ENCODE measurements at regions not wholly inside any gene's neighbourhood (a gene's known extent, or its start where the extent isn't known, plus 50 kb on each side); places are given as distances from the start of the nearest gene placed in this dataset.

DNA sequence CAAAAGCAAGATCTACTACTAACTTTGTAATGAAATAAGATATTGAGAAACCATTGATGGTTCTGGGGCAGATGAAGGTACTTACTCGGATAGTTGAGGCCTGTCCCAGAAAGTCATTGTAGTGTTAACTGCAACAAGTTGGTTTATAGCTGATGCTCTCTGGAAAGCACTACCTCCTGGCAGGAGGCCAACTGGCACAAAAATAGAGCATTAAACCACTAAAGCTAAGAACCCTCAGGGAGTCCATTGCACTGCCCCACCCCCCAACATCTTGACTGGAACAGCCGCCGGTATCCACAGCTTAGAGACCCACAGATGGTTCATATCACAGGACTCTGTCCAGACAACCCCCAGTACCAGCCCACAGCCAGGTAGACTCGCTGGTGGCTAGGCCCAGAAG, 552.5 kb upstream of the CRIM1 start:
- Mint-ChIP-seq H3K9me3 (ENCODE audit: unreplicated experiment) (no peaks in the 10 kb centered on the region), H3K4me3 (ENCODE audit: unreplicated experiment) (no peak overlapping the region), H3K27me3 (ENCODE audit: insufficient read depth, unreplicated experiment) (peaks cover 15% of the 10 kb centered on the region), H3K27ac (ENCODE audit: unreplicated experiment) (no peak overlapping the region), H3K4me1 (ENCODE audit: low read depth, unreplicated experiment) (no peaks in the 10 kb centered on the region), H3K36me3 (ENCODE audit: insufficient read depth, unreplicated experiment) (no peaks in the 10 kb centered on the region)
- no peaks in the 10 kb centered on the region for H3K27me3 ChIP-seq (replicated peaks; ENCODE audit: control insufficient read depth, insufficient read depth, low read length)
- no peaks in the 10 kb centered on the region for H3K9me3 ChIP-seq
- no peak overlapping the region for H3K4me3 ChIP-seq (ENCODE audit: low read depth, low read length)
- no peak for DNase-seq
- no TSS peak for BruUV-seq (replicated peaks)
- no peaks in the 10 kb centered on the region for H3K4me1 ChIP-seq
- TF ChIP-seq, protein P1, sequence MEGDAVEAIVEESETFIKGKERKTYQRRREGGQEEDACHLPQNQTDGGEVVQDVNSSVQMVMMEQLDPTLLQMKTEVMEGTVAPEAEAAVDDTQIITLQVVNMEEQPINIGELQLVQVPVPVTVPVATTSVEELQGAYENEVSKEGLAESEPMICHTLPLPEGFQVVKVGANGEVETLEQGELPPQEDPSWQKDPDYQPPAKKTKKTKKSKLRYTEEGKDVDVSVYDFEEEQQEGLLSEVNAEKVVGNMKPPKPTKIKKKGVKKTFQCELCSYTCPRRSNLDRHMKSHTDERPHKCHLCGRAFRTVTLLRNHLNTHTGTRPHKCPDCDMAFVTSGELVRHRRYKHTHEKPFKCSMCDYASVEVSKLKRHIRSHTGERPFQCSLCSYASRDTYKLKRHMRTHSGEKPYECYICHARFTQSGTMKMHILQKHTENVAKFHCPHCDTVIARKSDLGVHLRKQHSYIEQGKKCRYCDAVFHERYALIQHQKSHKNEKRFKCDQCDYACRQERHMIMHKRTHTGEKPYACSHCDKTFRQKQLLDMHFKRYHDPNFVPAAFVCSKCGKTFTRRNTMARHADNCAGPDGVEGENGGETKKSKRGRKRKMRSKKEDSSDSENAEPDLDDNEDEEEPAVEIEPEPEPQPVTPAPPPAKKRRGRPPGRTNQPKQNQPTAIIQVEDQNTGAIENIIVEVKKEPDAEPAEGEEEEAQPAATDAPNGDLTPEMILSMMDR (IDR thresholded peaks at IDR 0.05; ENCODE audit: insufficient read depth in 1 of 2, low read depth in 1 of 2, low read length in 1 of 2, severe bottlenecking in 1 of 2, unreplicated experiment in 1 of 2) = no peak
- intact Hi-C loops (cut with micrococcal nuclease; ENCODE audit: unreplicated experiment) = no loop called here
- ChIA-PET CTCF (no interaction called here), POLR2A (no interaction called here)
- H3K36me3 ChIP-seq (ENCODE audit: control insufficient read depth, insufficient read depth, low read length) = no peaks in the 10 kb centered on the region

DNA sequence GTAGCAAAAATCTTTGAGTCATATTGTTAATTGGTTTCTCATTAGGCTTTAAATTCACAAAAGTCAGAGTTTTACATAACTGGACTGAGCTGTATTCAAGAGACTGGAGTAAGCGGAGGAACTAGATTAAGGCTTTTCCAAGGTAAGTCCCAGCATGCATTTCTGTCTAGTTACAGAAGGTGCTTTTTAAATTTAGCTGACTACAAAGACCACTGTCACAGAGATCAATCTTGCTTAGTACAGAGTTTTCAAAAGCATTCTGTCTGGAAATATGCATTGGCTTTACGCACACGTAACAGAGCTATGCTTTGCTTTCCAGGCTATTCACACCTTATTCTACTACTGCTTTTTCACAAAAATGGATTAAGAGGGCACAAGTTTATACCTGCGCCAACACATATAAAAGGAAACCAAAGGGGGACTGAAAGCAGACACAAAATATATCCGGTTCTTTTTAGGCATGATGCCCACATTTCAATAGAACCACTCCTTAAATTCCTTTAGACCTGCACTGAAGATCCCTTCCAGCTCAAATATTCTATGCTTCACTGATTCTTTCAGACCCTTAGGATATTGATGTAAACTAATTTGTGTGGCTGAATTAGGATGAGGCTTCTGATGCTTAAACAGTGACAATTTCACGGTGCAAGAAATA, 560.7 kb upstream of the CRIM1 start:
- ChIA-PET CTCF (no interaction called here), POLR2A (no interaction called here)
- Mint-ChIP-seq H3K27ac (ENCODE audit: unreplicated experiment) (no peak overlapping the region), H3K4me3 (ENCODE audit: unreplicated experiment) (no peak overlapping the region), H3K27me3 (ENCODE audit: insufficient read depth, unreplicated experiment) (peaks cover 6% of the 10 kb centered on the region), H3K36me3 (ENCODE audit: insufficient read depth, unreplicated experiment) (no peaks in the 10 kb centered on the region), H3K9me3 (ENCODE audit: unreplicated experiment) (no peaks in the 10 kb centered on the region), H3K4me1 (ENCODE audit: low read depth, unreplicated experiment) (no peaks in the 10 kb centered on the region)
- Histone ChIP-seq H3K9me3 (no peaks in the 10 kb centered on the region), H3K27me3 (replicated peaks; ENCODE audit: control insufficient read depth, insufficient read depth, low read length) (no peaks in the 10 kb centered on the region), H3K36me3 (ENCODE audit: control insufficient read depth, insufficient read depth, low read length) (no peaks in the 10 kb centered on the region), H3K4me3 (ENCODE audit: low read depth, low read length) (no peak overlapping the region), H3K4me1 (no peaks in the 10 kb centered on the region)
- intact Hi-C loops (cut with micrococcal nuclease; ENCODE audit: unreplicated experiment) = no loop called here
- no TSS peak for BruUV-seq (replicated peaks)
- no peak for DNase-seq
- TF ChIP-seq, protein P1 (IDR thresholded peaks at IDR 0.05; ENCODE audit: insufficient read depth in 1 of 2, low read depth in 1 of 2, low read length in 1 of 2, severe bottlenecking in 1 of 2, unreplicated experiment in 1 of 2) = no peak

DNA sequence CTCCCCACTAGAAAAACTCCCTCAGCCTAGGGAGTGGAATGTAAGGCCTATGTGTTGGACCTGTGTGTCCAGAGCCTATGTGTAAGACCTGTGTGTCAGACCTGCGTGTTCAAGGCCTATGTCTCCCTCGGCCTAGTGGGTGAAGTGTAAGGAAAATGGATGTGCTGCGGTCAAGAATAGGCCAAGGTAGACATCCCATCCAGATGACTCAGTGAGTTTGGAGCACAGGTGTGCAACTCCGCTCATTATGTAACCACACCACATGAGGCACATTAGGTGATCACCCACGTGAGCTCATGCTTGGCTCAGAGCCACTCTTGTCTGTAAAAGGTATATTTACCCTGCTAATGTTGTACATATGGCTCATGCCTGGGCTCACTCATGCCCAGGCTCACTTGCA, 565.3 kb upstream of the CRIM1 start:
- no peak overlapping the region for H3K27ac Mint-ChIP-seq (ENCODE audit: unreplicated experiment)
- Histone ChIP-seq H3K9me3 (0 out of 2 replicates have a peak, but pooled peaks cover 5% of the 10 kb centered on the region), H3K36me3 (ENCODE audit: control insufficient read depth, insufficient read depth, low read length) (no peaks in the 10 kb centered on the region), H3K4me3 (ENCODE audit: low read depth, low read length) (no peak overlapping the region), H3K27me3 (replicated peaks; ENCODE audit: control insufficient read depth, insufficient read depth, low read length) (no peaks in the 10 kb centered on the region), H3K4me1 (no peaks in the 10 kb centered on the region)
- no TSS peak for BruUV-seq (replicated peaks)
- no peak overlapping the region for H3K4me3 Mint-ChIP-seq (ENCODE audit: unreplicated experiment)
- TF ChIP-seq, protein P1 (IDR thresholded peaks at IDR 0.05; ENCODE audit: insufficient read depth in 1 of 2, low read depth in 1 of 2, low read length in 1 of 2, severe bottlenecking in 1 of 2, unreplicated experiment in 1 of 2) = no peak
- no peak for DNase-seq
- ChIA-PET CTCF (no interaction called here), POLR2A (no interaction called here)
- no peaks in the 10 kb centered on the region for H3K4me1 Mint-ChIP-seq (ENCODE audit: low read depth, unreplicated experiment)
- H3K27me3 Mint-ChIP-seq (ENCODE audit: insufficient read depth, unreplicated experiment) = peaks cover 2% of the 10 kb centered on the region
- intact Hi-C loops (cut with micrococcal nuclease; ENCODE audit: unreplicated experiment) = no loop called here
- no peaks in the 10 kb centered on the region for H3K9me3 Mint-ChIP-seq (ENCODE audit: unreplicated experiment)
- H3K36me3 Mint-ChIP-seq (ENCODE audit: insufficient read depth, unreplicated experiment) = no peaks in the 10 kb centered on the region

Data from Caco-2 (cell line).